Hypothalamus (tissue), 51 donors: ENCODE measurements at regions not wholly inside any gene's neighbourhood (a gene's known extent, or its start where the extent isn't known, plus 50 kb on each side); places are given as distances from the start of the nearest gene placed in this dataset.
"Not testable (repeated sequence)": the region's sequence is repeated elsewhere in the genome, so short reads cannot be mapped to it uniquely, and the experiment has no call there.

Experiments
- DNase-seq, 51 donors: peaks; one replicate each; lab custom pipeline; 2025; lab: John Stamatoyannopoulos, UW

GRCh38 chr7:12002428-12002827 lies 170.4 kb upstream of the THSD7A start:
- DNase-seq = no peak

GRCh38 chr7:12004581-12004980 lies 172.6 kb upstream of the THSD7A start:
- no peak for DNase-seq

GRCh38 chr7:12007576-12007975 lies 175.6 kb upstream of the THSD7A start:
- no peak for DNase-seq

GRCh38 chr7:12013983-12014382 lies 182.0 kb upstream of the THSD7A start:
- no peak for DNase-seq

GRCh38 chr7:12016439-12016838 lies 184.4 kb upstream of the THSD7A start:
- DNase-seq = no peak

- DNase-seq = no peak
Measured at GRCh38 chr7:12017046-12017445, 185.0 kb upstream of the THSD7A start.

- not testable (repeated sequence) for DNase-seq
Measured at GRCh38 chr7:12022011-12022410, 189.1 kb upstream of the TMEM106B start.

GRCh38 chr7:12025246-12025645 lies 185.8 kb upstream of the TMEM106B start:
- DNase-seq = no peak

GRCh38 chr7:12028508-12028907 lies 182.6 kb upstream of the TMEM106B start:
- DNase-seq = no peak

GRCh38 chr7:12030116-12030515 lies 181.0 kb upstream of the TMEM106B start:
- no peak for DNase-seq

GRCh38 chr7:12031186-12031585 lies 179.9 kb upstream of the TMEM106B start:
- no peak for DNase-seq

GRCh38 chr7:12031638-12032037 lies 179.5 kb upstream of the TMEM106B start:
- no peak for DNase-seq

- DNase-seq = no peak
Measured at GRCh38 chr7:12032146-12032545, 178.9 kb upstream of the TMEM106B start.

GRCh38 chr7:12043457-12043856 lies 167.6 kb upstream of the TMEM106B start:
- not testable (repeated sequence) for DNase-seq

GRCh38 chr7:12052211-12052610 lies 158.9 kb upstream of the TMEM106B start:
- no peak for DNase-seq

GRCh38 chr7:12053561-12053960 lies 157.5 kb upstream of the TMEM106B start:
- DNase-seq = no peak

- DNase-seq = no peak
Measured at GRCh38 chr7:12054830-12055229, 156.3 kb upstream of the TMEM106B start.

GRCh38 chr7:12056381-12056780 lies 154.7 kb upstream of the TMEM106B start:
- no peak for DNase-seq

- no peak for DNase-seq
Measured at GRCh38 chr7:12056977-12057376, 154.1 kb upstream of the TMEM106B start.

GRCh38 chr7:12062062-12062461 lies 149.0 kb upstream of the TMEM106B start:
- DNase-seq = no peak

- DNase-seq = no peak
Measured at GRCh38 chr7:12064586-12065127, 146.4 kb upstream of the TMEM106B start.

- DNase-seq = no peak
Measured at GRCh38 chr7:12066004-12066403, 145.1 kb upstream of the TMEM106B start.

- no peak for DNase-seq
Measured at GRCh38 chr7:12066521-12066920, 144.6 kb upstream of the TMEM106B start.
